ENCODE measurements at regions not wholly inside any gene's neighbourhood (a gene's known extent, or its start where the extent isn't known, plus 50 kb on each side); places are given as distances from the start of the nearest gene placed in this dataset.

DNA sequence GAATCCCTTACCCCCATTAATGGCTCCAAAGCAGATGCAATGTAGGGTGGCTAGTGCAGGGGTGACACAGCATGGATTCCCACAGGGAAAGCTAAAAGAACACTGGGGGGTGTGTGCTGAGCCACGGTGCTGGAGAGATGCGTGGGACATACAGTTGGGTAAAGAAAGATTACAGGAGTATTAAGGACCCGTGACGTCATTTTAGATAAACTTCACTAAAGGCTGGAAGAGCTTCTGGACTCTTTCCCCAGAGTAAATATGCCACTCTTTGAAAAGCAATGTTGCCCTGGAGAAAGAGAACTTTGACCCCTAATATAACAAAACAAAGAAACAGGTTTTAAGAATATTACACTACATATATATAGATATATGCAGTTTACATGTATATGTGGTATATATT lies 481.5 kb upstream of the VSTM2A start:
- H3K4me3 ChIP-seq (ENCODE audit: low read length), result no peak overlapping the region
- DNase-seq (ENCODE audit: low read depth), result no peak
- TF ChIP-seq, protein P1, sequence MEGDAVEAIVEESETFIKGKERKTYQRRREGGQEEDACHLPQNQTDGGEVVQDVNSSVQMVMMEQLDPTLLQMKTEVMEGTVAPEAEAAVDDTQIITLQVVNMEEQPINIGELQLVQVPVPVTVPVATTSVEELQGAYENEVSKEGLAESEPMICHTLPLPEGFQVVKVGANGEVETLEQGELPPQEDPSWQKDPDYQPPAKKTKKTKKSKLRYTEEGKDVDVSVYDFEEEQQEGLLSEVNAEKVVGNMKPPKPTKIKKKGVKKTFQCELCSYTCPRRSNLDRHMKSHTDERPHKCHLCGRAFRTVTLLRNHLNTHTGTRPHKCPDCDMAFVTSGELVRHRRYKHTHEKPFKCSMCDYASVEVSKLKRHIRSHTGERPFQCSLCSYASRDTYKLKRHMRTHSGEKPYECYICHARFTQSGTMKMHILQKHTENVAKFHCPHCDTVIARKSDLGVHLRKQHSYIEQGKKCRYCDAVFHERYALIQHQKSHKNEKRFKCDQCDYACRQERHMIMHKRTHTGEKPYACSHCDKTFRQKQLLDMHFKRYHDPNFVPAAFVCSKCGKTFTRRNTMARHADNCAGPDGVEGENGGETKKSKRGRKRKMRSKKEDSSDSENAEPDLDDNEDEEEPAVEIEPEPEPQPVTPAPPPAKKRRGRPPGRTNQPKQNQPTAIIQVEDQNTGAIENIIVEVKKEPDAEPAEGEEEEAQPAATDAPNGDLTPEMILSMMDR (conservative IDR thresholded peaks at IDR 0.05; ENCODE audit: low read depth, low read length), result no peak

DNA sequence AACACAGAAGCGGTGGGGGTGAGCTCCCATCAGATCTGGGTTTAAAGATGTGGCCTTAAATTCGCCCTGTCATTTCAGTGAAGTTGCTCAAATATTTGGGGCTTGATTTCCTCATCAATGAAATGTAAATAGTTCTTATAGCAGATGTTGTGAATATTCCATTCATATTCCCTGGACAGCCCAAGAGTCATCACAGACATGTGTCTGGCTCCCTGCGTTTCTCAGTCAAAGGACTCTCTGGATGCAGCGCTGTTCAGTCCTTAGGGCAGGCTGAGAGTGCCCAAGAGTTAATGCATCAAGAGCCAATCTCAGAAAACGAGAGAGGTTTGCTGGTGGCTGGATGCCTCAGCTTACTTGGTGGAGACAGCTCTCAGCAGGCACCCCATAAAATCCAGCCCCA lies 475.5 kb upstream of the VSTM2A start:
- no peak overlapping the region for H3K4me3 ChIP-seq (ENCODE audit: low read length)

DNA sequence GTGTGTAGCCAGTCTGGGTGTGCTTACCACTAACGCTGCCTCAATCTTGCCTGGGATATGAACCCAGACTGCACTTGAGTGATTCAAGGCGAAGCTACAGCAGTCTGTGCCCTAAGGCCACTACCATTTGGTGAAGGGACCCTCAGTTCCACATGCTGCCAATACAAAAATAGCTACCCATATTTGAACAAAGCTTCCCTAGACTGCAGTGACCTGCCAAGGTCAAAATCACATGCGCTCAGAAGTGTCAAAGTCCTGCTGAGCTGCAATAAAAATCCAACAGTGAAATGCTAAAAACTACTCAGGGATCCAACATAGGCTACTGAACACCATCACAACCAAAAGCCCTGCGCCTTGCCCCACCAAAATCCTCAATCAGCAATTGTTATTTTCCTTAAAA lies 472.3 kb upstream of the VSTM2A start:
- H3K4me3 ChIP-seq (ENCODE audit: low read length), result no peak overlapping the region
- DNase-seq (ENCODE audit: low read depth), result no peak
- TF ChIP-seq, protein P1 (conservative IDR thresholded peaks at IDR 0.05; ENCODE audit: low read depth, low read length), result no peak

More for the DNA sequence above, 475.5 kb upstream of the VSTM2A start:
- no peak for DNase-seq (ENCODE audit: low read depth)
- TF ChIP-seq, protein P1 (conservative IDR thresholded peaks at IDR 0.05; ENCODE audit: low read depth, low read length), result no peak

DNA sequence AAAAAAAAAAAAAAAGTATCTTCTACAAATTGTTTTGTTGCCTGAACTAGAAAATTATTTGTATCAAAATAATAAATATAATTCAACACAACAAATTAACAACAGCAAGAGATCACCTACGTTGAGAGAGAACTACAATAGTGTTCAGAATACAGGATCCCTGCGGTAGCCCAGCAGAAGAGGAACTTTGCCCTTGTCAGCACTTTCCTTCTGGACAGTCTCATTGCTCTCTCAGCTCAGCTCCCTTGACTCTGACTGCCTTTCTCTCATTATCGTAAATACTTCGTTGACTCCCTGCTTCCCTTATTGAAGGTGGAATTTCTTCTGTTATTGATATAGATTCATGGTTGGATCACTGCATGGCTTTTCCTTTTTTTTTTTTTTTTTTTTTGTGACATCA lies 469.5 kb upstream of the VSTM2A start:
- TF ChIP-seq, protein P1 (conservative IDR thresholded peaks at IDR 0.05; ENCODE audit: low read depth, low read length), result no peak
- DNase-seq (ENCODE audit: low read depth), result no peak
- no peak overlapping the region for H3K4me3 ChIP-seq (ENCODE audit: low read length)

DNA sequence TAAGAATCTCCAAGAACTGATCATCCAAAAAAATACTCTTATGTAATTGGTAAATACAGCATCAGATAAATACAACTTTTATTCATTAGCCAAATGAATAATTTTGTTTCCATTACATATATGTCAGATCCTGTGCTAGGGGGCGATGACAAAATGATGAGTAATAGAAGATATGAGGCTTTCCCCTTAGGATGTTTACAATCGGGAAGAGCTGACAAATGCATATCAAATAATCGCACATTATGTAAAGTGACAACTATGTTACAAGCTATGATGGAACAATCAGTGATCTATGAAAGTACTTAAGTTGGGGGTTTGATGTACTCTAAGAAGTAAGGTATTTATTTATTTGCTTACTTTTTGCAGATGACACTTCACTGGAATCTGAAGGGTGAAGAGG lies 465.6 kb upstream of the VSTM2A start:
- no peak for DNase-seq (ENCODE audit: low read depth)

DNA sequence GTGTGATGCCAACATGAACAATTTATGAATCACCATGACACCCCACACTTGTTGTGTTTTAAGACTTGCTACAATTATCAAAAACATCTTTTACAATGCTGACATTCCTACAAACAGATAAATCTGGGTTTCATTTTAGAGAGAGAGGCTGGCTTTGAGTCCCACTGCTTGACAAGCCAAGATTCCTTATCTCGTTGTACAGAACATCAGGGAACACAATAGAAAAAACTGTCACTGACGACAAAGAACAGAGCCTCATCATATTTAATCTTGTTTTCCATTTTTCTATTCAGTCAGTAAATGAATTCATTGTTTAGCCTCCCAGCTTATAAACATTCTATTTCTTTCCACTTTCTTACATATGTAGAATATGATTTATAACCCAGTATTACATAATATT lies 461.6 kb upstream of the VSTM2A start:
- H3K4me3 ChIP-seq (ENCODE audit: low read length), result no peak overlapping the region
- no peak for DNase-seq (ENCODE audit: low read depth)
- TF ChIP-seq, protein P1 (conservative IDR thresholded peaks at IDR 0.05; ENCODE audit: low read depth, low read length), result no peak

More for the DNA sequence above, 465.6 kb upstream of the VSTM2A start:
- H3K4me3 ChIP-seq (ENCODE audit: low read length), result no peak overlapping the region
- TF ChIP-seq, protein P1 (conservative IDR thresholded peaks at IDR 0.05; ENCODE audit: low read depth, low read length), result no peak

DNA sequence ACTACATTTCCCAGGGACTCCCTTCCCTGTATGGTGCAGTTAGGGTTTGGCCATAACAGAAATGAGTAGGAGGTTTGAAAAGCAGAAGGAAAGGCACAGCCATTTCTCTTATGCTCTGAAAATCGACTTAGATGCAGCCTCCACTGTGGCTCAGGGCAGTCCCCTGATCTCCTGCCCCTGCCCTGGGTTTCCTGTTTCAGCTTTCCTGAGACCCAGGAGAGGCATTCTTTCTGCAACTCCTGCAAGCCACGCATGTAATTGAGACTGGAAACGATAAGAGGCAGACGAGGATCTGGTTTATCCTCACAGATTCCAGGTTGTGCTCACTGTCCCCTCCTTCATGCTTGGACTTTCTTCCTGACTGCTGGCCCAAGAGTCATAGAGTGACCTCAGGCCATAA lies 461.2 kb upstream of the VSTM2A start:
- TF ChIP-seq, protein P1 (conservative IDR thresholded peaks at IDR 0.05; ENCODE audit: low read depth, low read length), result no peak
- H3K4me3 ChIP-seq (ENCODE audit: low read length), result no peak overlapping the region

More for the DNA sequence above, 461.2 kb upstream of the VSTM2A start:
- no peak for DNase-seq (ENCODE audit: low read depth)

Data from retinal pigment epithelial cell (primary cell).